CD4-positive, alpha-beta T cell (primary cell): ENCODE measurements at regions not wholly inside any gene's neighbourhood (a gene's known extent, or its start where the extent isn't known, plus 50 kb on each side); places are given as distances from the start of the nearest gene placed in this dataset.

Experiments
- ATAC-seq: fragments of 200-7000 bp; cut with Tn5 transposase; one replicate; pipeline ENCODE4 v1.10.0; 2022; ENCODE audit warnings: mild to moderate bottlenecking; ENCODE audit not compliant: poor library complexity
- CTCF ChIA-PET: fragments of 350-600 bp; sonication (Branson Sonifier 250); formaldehyde crosslinking; loops from one replicate; lab custom pipeline; 2021; ENCODE audit warnings: antibody characterized with exemption, inconsistent platforms; lab: Charles Lee
- POLR2A ChIA-PET: fragments of 350-600 bp; sonication (Branson Sonifier 250); formaldehyde crosslinking; loops from one replicate; lab custom pipeline; 2021; ENCODE audit warnings: antibody characterized with exemption, inconsistent platforms; lab: Charles Lee
- DNase-seq, 14 experiments: peaks; one replicate each; pipeline ENCODE4 v3.0.0-alpha.2; 2013 to 2020; ENCODE audit warnings: mixed read lengths in 2 of 14
- H3K27ac ChIP-seq, 2 donors: one replicate each; pipeline versions ENCODE4 v1.5.1 to v1.7.0; 2013; ENCODE audit warnings: low read length in 2 of 2, low read depth in 1 of 2, mild to moderate bottlenecking in 1 of 2
- H3K27me3 ChIP-seq, 2 experiments: 1 replicate in 1 of 2; 2 replicates in 1 of 2; pipeline versions ENCODE4 v1.6.1 to v1.7.0; 2013; ENCODE audit warnings: low read length in 2 of 2, control low read depth in 1 of 2, mild to moderate bottlenecking in 1 of 2, moderate library complexity in 1 of 2; ENCODE audit not compliant: insufficient read depth in 2 of 2, control insufficient read depth in 1 of 2
- H3K36me3 ChIP-seq: one replicate; pipeline ENCODE4 v1.6.1; 2013; ENCODE audit warnings: low read length, control low read depth; ENCODE audit not compliant: insufficient read depth
- H3K4me1 ChIP-seq: one replicate; pipeline ENCODE4 v1.6.1; 2013; ENCODE audit warnings: low read length, control low read depth; ENCODE audit not compliant: insufficient read depth
- H3K4me3 ChIP-seq: one replicate; pipeline ENCODE4 v1.5.1; 2013; ENCODE audit warnings: mild to moderate bottlenecking, low read length, moderate library complexity
- H3K9me3 ChIP-seq, 2 experiments: 1 replicate in 1 of 2; 2 replicates in 1 of 2; pipeline versions ENCODE4 v1.6.1 to v1.7.0; 2013; ENCODE audit warnings: low read length in 2 of 2, mild to moderate bottlenecking in 2 of 2, control low read depth in 1 of 2, moderate library complexity in 1 of 2; ENCODE audit not compliant: control insufficient read depth in 1 of 2, insufficient read depth in 1 of 2
- H3K27ac Mint-ChIP-seq: one replicate; pipeline ENCODE4 v1.8.0; 2020; ENCODE audit warnings: mixed read lengths
- H3K27me3 Mint-ChIP-seq: one replicate; pipeline ENCODE4 v1.8.0; 2021; ENCODE audit warnings: mixed read lengths
- H3K36me3 Mint-ChIP-seq: one replicate; pipeline ENCODE4 v1.8.0; 2021; ENCODE audit warnings: low read depth, mixed read lengths
- H3K4me1 Mint-ChIP-seq: one replicate; pipeline ENCODE4 v1.8.0; 2021; ENCODE audit warnings: low read depth, mixed read lengths
- H3K4me3 Mint-ChIP-seq: one replicate; pipeline ENCODE4 v1.8.0; 2020; ENCODE audit warnings: mild to moderate bottlenecking, mixed read lengths
- H3K9me3 Mint-ChIP-seq: one replicate; pipeline ENCODE4 v1.8.0; 2020; ENCODE audit warnings: mixed read lengths
- CTCF ChIP-seq: fragments of 200-600 bp; IDR thresholded peaks from one replicate; pipeline ENCODE4 v1.8.0; 2022; ENCODE audit warnings: antibody characterized with exemption, mild to moderate bottlenecking
- intact Hi-C, 2 experiments: fragments of 100-400 bp; cut with DNase I in 1 of 2; cut with micrococcal nuclease in 1 of 2; formaldehyde crosslinking; loops; one replicate each; pipeline versions ENCODE4 v1.15.1 to v1.9.0; 2023 to 2025; cut with DNase I, micrococcal nuclease

- H3K4me1 Mint-ChIP-seq = no peaks in the 10 kb centered on the region
- no peak for TF ChIP-seq CTCF
- DNase-seq = no peak
- H3K4me3 Mint-ChIP-seq = no peak overlapping the region
- H3K36me3 Mint-ChIP-seq = no peaks in the 10 kb centered on the region
- Histone ChIP-seq H3K4me3 (no peak overlapping the region), H3K36me3 (no peaks in the 10 kb centered on the region), H3K9me3 (peaks cover 11 to 20% of the 10 kb centered on the region in 2 experiments), H3K27me3 (no peaks in the 10 kb centered on the region), H3K4me1 (no peaks in the 10 kb centered on the region), H3K27ac (no peak overlapping the region)
- H3K27me3 Mint-ChIP-seq = no peaks in the 10 kb centered on the region
- H3K27ac Mint-ChIP-seq = no peak overlapping the region
- intact Hi-C loops = no loop called here
- CTCF ChIA-PET = no interaction called here
- ATAC-seq = no peak
- peaks cover 13% of the 10 kb centered on the region for H3K9me3 Mint-ChIP-seq
- POLR2A ChIA-PET = no interaction called here
Observed at GRCh38 chr19:28350673-28351072, 862.3 kb downstream of the UQCRFS1 start.

GRCh38 chr19:28350037-28350436, 862.9 kb downstream of the UQCRFS1 start:
- no peak overlapping the region for H3K27ac ChIP-seq
- Mint-ChIP-seq H3K27ac (no peak overlapping the region), H3K9me3 (peaks cover 10% of the 10 kb centered on the region), H3K4me1 (no peaks in the 10 kb centered on the region), H3K36me3 (no peaks in the 10 kb centered on the region), H3K27me3 (no peaks in the 10 kb centered on the region), H3K4me3 (no peak overlapping the region)
- H3K4me3 ChIP-seq = no peak overlapping the region
- no peaks in the 10 kb centered on the region for H3K4me1 ChIP-seq
- H3K36me3 ChIP-seq = no peaks in the 10 kb centered on the region
- intact Hi-C loops = no loop called here
- TF ChIP-seq CTCF = no peak
- H3K27me3 ChIP-seq = no peaks in the 10 kb centered on the region
- POLR2A ChIA-PET = no interaction called here
- no peak for DNase-seq
- no peak for ATAC-seq
- peaks cover 11 to 20% of the 10 kb centered on the region in 2 experiments for H3K9me3 ChIP-seq
- CTCF ChIA-PET = no interaction called here

- Mint-ChIP-seq H3K4me3 (no peak overlapping the region), H3K36me3 (no peaks in the 10 kb centered on the region), H3K4me1 (no peaks in the 10 kb centered on the region), H3K9me3 (peaks cover 10% of the 10 kb centered on the region), H3K27ac (no peak overlapping the region), H3K27me3 (no peaks in the 10 kb centered on the region)
- DNase-seq (no peak), ATAC-seq (no peak)
- TF ChIP-seq CTCF = no peak
- no peaks in the 10 kb centered on the region for H3K27me3 ChIP-seq
- CTCF ChIA-PET = no interaction called here
- H3K4me1 ChIP-seq = no peaks in the 10 kb centered on the region
- H3K9me3 ChIP-seq = peaks cover 11 to 20% of the 10 kb centered on the region in 2 experiments
- POLR2A ChIA-PET = no interaction called here
- intact Hi-C loops = no loop called here
- no peaks in the 10 kb centered on the region for H3K36me3 ChIP-seq
- no peak overlapping the region for H3K27ac ChIP-seq
- no peak overlapping the region for H3K4me3 ChIP-seq
Observed at GRCh38 chr19:28349604-28350003, 863.3 kb downstream of the UQCRFS1 start.
